ENCODE measurements at regions not wholly inside any gene's neighbourhood (a gene's known extent, or its start where the extent isn't known, plus 50 kb on each side); places are given as distances from the start of the nearest gene placed in this dataset.

DNA sequence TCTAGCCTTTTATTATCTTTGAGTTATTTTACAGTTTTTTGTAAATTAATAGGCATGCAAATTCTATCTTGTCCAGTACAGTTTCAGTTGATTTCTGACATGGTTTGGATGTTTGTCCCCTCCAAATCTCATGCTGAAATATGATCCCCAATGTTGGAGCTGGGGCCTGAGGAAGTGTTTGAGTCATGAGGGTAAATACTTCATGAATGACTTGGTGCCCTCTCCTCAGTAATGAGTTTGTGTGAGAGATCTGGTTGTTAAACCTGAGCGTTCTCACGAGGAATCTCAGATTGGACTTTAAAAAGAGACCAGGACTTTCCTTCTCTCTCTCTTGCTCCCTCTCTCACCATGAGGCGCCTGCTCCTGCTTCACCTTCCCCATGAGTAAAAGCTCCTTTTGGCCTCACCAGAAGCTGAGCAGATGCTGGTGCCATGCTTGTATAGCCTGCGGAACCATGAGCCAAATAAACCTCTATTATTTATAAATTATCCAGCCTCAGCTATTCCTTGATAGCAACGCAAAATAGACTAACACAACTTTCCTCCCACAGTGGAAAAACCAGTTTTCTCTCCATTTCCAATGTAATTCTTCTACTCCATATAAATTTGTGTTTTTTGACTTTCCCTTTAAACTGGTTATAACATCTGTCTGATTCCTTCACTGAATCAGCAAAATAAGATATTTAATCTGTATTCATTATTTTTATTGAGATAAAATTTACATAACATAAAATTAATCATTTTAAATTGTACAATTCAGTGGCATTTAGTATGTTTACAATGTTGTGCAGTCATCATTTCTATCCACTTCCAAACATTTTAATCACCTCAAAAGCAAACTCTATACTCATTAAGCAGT, 78.7 kb upstream of the PRSS16 start:
- TF ChIP-seq MXI1 (IDR thresholded peaks at IDR 0.05; ENCODE audit: low read depth, low read length), result no peak
- TF ChIP-seq, protein P1, sequence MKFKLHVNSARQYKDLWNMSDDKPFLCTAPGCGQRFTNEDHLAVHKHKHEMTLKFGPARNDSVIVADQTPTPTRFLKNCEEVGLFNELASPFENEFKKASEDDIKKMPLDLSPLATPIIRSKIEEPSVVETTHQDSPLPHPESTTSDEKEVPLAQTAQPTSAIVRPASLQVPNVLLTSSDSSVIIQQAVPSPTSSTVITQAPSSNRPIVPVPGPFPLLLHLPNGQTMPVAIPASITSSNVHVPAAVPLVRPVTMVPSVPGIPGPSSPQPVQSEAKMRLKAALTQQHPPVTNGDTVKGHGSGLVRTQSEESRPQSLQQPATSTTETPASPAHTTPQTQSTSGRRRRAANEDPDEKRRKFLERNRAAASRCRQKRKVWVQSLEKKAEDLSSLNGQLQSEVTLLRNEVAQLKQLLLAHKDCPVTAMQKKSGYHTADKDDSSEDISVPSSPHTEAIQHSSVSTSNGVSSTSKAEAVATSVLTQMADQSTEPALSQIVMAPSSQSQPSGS (IDR thresholded peaks at IDR 0.05; ENCODE audit: low read length), result no peak
- no peak for TF ChIP-seq MTA3 (IDR thresholded peaks at IDR 0.05; ENCODE audit: borderline replicate concordance, low read length)
- no peak for TF ChIP-seq RAD21 (IDR thresholded peaks at IDR 0.05; ENCODE audit: insufficient read depth, low read depth, low read length)
- TF ChIP-seq, protein P2, sequence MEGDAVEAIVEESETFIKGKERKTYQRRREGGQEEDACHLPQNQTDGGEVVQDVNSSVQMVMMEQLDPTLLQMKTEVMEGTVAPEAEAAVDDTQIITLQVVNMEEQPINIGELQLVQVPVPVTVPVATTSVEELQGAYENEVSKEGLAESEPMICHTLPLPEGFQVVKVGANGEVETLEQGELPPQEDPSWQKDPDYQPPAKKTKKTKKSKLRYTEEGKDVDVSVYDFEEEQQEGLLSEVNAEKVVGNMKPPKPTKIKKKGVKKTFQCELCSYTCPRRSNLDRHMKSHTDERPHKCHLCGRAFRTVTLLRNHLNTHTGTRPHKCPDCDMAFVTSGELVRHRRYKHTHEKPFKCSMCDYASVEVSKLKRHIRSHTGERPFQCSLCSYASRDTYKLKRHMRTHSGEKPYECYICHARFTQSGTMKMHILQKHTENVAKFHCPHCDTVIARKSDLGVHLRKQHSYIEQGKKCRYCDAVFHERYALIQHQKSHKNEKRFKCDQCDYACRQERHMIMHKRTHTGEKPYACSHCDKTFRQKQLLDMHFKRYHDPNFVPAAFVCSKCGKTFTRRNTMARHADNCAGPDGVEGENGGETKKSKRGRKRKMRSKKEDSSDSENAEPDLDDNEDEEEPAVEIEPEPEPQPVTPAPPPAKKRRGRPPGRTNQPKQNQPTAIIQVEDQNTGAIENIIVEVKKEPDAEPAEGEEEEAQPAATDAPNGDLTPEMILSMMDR (IDR thresholded peaks at IDR 0.05 in 2 of 3, conservative IDR thresholded peaks at IDR 0.05 in 1 of 3; ENCODE audit: control insufficient read depth in 2 of 3, extremely low read depth in 1 of 3, insufficient read depth in 1 of 3, low read depth in 3 of 3, low read length in 3 of 3), result no peak
- TF ChIP-seq CEBPB (IDR thresholded peaks at IDR 0.05; ENCODE audit: borderline replicate concordance in 1 of 2, low read depth in 2 of 2, low read length in 2 of 2), result no peak
- TF ChIP-seq JUND (IDR thresholded peaks at IDR 0.05; ENCODE audit: low read depth, low read length), result no peak
- TF ChIP-seq POLR2A (IDR thresholded peaks at IDR 0.05; ENCODE audit: low read depth, low read length), result no peak
- TF ChIP-seq CREB1 (IDR thresholded peaks at IDR 0.05; ENCODE audit: low read depth), result no peak
- TF ChIP-seq, protein P3, sequence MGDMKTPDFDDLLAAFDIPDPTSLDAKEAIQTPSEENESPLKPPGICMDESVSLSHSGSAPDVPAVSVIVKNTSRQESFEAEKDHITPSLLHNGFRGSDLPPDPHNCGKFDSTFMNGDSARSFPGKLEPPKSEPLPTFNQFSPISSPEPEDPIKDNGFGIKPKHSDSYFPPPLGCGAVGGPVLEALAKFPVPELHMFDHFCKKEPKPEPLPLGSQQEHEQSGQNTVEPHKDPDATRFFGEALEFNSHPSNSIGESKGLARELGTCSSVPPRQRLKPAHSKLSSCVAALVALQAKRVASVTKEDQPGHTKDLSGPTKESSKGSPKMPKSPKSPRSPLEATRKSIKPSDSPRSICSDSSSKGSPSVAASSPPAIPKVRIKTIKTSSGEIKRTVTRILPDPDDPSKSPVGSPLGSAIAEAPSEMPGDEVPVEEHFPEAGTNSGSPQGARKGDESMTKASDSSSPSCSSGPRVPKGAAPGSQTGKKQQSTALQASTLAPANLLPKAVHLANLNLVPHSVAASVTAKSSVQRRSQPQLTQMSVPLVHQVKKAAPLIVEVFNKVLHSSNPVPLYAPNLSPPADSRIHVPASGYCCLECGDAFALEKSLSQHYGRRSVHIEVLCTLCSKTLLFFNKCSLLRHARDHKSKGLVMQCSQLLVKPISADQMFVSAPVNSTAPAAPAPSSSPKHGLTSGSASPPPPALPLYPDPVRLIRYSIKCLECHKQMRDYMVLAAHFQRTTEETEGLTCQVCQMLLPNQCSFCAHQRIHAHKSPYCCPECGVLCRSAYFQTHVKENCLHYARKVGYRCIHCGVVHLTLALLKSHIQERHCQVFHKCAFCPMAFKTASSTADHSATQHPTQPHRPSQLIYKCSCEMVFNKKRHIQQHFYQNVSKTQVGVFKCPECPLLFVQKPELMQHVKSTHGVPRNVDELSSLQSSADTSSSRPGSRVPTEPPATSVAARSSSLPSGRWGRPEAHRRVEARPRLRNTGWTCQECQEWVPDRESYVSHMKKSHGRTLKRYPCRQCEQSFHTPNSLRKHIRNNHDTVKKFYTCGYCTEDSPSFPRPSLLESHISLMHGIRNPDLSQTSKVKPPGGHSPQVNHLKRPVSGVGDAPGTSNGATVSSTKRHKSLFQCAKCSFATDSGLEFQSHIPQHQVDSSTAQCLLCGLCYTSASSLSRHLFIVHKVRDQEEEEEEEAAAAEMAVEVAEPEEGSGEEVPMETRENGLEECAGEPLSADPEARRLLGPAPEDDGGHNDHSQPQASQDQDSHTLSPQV (IDR thresholded peaks at IDR 0.05), result no peak
- TF ChIP-seq ZNF274 (IDR thresholded peaks at IDR 0.05; ENCODE audit: insufficient read depth, insufficient read length), result no peak
- no peak for TF ChIP-seq EZH2 (IDR thresholded peaks at IDR 0.05; ENCODE audit: borderline replicate concordance, control insufficient read depth, low read depth, low read length)
- TF ChIP-seq, protein P4, sequence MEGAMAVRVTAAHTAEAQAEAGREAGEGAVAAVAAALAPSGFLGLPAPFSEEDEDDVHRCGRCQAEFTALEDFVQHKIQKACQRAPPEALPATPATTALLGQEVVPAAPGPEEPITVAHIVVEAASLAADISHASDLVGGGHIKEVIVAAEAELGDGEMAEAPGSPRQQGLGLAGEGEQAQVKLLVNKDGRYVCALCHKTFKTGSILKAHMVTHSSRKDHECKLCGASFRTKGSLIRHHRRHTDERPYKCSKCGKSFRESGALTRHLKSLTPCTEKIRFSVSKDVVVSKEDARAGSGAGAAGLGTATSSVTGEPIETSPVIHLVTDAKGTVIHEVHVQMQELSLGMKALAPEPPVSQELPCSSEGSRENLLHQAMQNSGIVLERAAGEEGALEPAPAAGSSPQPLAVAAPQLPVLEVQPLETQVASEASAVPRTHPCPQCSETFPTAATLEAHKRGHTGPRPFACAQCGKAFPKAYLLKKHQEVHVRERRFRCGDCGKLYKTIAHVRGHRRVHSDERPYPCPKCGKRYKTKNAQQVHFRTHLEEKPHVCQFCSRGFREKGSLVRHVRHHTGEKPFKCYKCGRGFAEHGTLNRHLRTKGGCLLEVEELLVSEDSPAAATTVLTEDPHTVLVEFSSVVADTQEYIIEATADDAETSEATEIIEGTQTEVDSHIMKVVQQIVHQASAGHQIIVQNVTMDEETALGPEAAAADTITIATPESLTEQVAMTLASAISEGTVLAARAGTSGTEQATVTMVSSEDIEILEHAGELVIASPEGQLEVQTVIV (IDR thresholded peaks at IDR 0.05; ENCODE audit: borderline replicate concordance, partially characterized antibody), result no peak
